ENCODE measurements at regions not wholly inside any gene's neighbourhood (a gene's known extent, or its start where the extent isn't known, plus 50 kb on each side); places are given as distances from the start of the nearest gene placed in this dataset.
"Not testable (repeated sequence)": the region's sequence is repeated elsewhere in the genome, so short reads cannot be mapped to it uniquely, and the experiment has no call there.

- peaks cover 15% of the 10 kb centered on the region for H3K27me3 Mint-ChIP-seq (ENCODE audit: unreplicated experiment)
- H3K9me3 Mint-ChIP-seq (ENCODE audit: unreplicated experiment); H3K4me1 Mint-ChIP-seq (ENCODE audit: unreplicated experiment); H3K27ac Mint-ChIP-seq (ENCODE audit: unreplicated experiment); H3K36me3 Mint-ChIP-seq (ENCODE audit: unreplicated experiment); DNase-seq (ENCODE audit: extremely low spot score, unreplicated experiment): not testable (repeated sequence)
- H3K4me3 Mint-ChIP-seq (ENCODE audit: unreplicated experiment) = peak overlapping the region; percentile 45
Measured at GRCh38 chr10:15921423-15921945, 61.2 kb upstream of the MINDY3 start.

GRCh38 chr10:15931376-15931775 lies 71.1 kb upstream of the MINDY3 start:
- no peaks in the 10 kb centered on the region for H3K4me1 Mint-ChIP-seq (ENCODE audit: unreplicated experiment)
- H3K27ac Mint-ChIP-seq (ENCODE audit: unreplicated experiment) = no peak overlapping the region
- DNase-seq (ENCODE audit: extremely low spot score, unreplicated experiment) = no peak
- H3K27me3 Mint-ChIP-seq (ENCODE audit: unreplicated experiment) = peaks cover 21% of the 10 kb centered on the region
- no peak overlapping the region for H3K4me3 Mint-ChIP-seq (ENCODE audit: unreplicated experiment)
- no peak for TF ChIP-seq CTCF (IDR thresholded peaks at IDR 0.05)
- no peaks in the 10 kb centered on the region for H3K36me3 Mint-ChIP-seq (ENCODE audit: unreplicated experiment)
- no peaks in the 10 kb centered on the region for H3K9me3 Mint-ChIP-seq (ENCODE audit: unreplicated experiment)

GRCh38 chr10:15939543-15939942 lies 79.2 kb upstream of the MINDY3 start:
- not testable (repeated sequence) for H3K27ac Mint-ChIP-seq (ENCODE audit: unreplicated experiment); H3K4me3 Mint-ChIP-seq (ENCODE audit: unreplicated experiment); H3K9me3 Mint-ChIP-seq (ENCODE audit: unreplicated experiment); H3K27me3 Mint-ChIP-seq (ENCODE audit: unreplicated experiment); H3K4me1 Mint-ChIP-seq (ENCODE audit: unreplicated experiment); H3K36me3 Mint-ChIP-seq (ENCODE audit: unreplicated experiment); DNase-seq (ENCODE audit: extremely low spot score, unreplicated experiment)

- DNase-seq (ENCODE audit: extremely low spot score, unreplicated experiment) = no peak
- no peak for TF ChIP-seq CTCF (IDR thresholded peaks at IDR 0.05)
- peaks cover 2% of the 10 kb centered on the region for H3K27me3 Mint-ChIP-seq (ENCODE audit: unreplicated experiment)
- H3K4me3 Mint-ChIP-seq (ENCODE audit: unreplicated experiment) = no peak overlapping the region
- no peaks in the 10 kb centered on the region for H3K9me3 Mint-ChIP-seq (ENCODE audit: unreplicated experiment)
- H3K27ac Mint-ChIP-seq (ENCODE audit: unreplicated experiment) = no peak overlapping the region
- no peaks in the 10 kb centered on the region for H3K4me1 Mint-ChIP-seq (ENCODE audit: unreplicated experiment)
- no peaks in the 10 kb centered on the region for H3K36me3 Mint-ChIP-seq (ENCODE audit: unreplicated experiment)
Measured at GRCh38 chr10:15943426-15943825, 83.1 kb upstream of the MINDY3 start.

GRCh38 chr10:15954188-15954587 lies 93.9 kb upstream of the MINDY3 start:
- H3K9me3 Mint-ChIP-seq (ENCODE audit: unreplicated experiment) = no peaks in the 10 kb centered on the region
- H3K27me3 Mint-ChIP-seq (ENCODE audit: unreplicated experiment) = peaks cover 38% of the 10 kb centered on the region
- no peaks in the 10 kb centered on the region for H3K4me1 Mint-ChIP-seq (ENCODE audit: unreplicated experiment)
- no peak overlapping the region for H3K4me3 Mint-ChIP-seq (ENCODE audit: unreplicated experiment)
- no peak overlapping the region for H3K27ac Mint-ChIP-seq (ENCODE audit: unreplicated experiment)
- DNase-seq (ENCODE audit: extremely low spot score, unreplicated experiment) = no peak
- no peaks in the 10 kb centered on the region for H3K36me3 Mint-ChIP-seq (ENCODE audit: unreplicated experiment)
- TF ChIP-seq CTCF (IDR thresholded peaks at IDR 0.05) = no peak

GRCh38 chr10:15960277-15960676 lies 100.0 kb upstream of the MINDY3 start:
- peaks cover 25% of the 10 kb centered on the region for H3K27me3 Mint-ChIP-seq (ENCODE audit: unreplicated experiment)
- H3K4me3 Mint-ChIP-seq (ENCODE audit: unreplicated experiment) = no peak overlapping the region
- H3K9me3 Mint-ChIP-seq (ENCODE audit: unreplicated experiment) = no peaks in the 10 kb centered on the region
- DNase-seq (ENCODE audit: extremely low spot score, unreplicated experiment) = no peak
- TF ChIP-seq CTCF (IDR thresholded peaks at IDR 0.05) = no peak
- no peaks in the 10 kb centered on the region for H3K4me1 Mint-ChIP-seq (ENCODE audit: unreplicated experiment)
- no peaks in the 10 kb centered on the region for H3K36me3 Mint-ChIP-seq (ENCODE audit: unreplicated experiment)
- no peak overlapping the region for H3K27ac Mint-ChIP-seq (ENCODE audit: unreplicated experiment)

- H3K4me3 Mint-ChIP-seq (ENCODE audit: unreplicated experiment); H3K36me3 Mint-ChIP-seq (ENCODE audit: unreplicated experiment); DNase-seq (ENCODE audit: extremely low spot score, unreplicated experiment); H3K27ac Mint-ChIP-seq (ENCODE audit: unreplicated experiment); H3K9me3 Mint-ChIP-seq (ENCODE audit: unreplicated experiment); H3K27me3 Mint-ChIP-seq (ENCODE audit: unreplicated experiment); H3K4me1 Mint-ChIP-seq (ENCODE audit: unreplicated experiment): not testable (repeated sequence)
Measured at GRCh38 chr10:15972736-15973135, 112.4 kb upstream of the MINDY3 start.

Measured in osteocyte (in vitro differentiated cells).